GM12878 (cell line): ENCODE measurements at regions not wholly inside any gene's neighbourhood (a gene's known extent, or its start where the extent isn't known, plus 50 kb on each side); places are given as distances from the start of the nearest gene placed in this dataset.

Experiments used
- IKZF1 ChIP-seq: fragments of 450-650 bp; conservative IDR thresholded peaks from 2 replicates; pipeline ENCODE4 v1.6.1; 2017; ENCODE audit warnings: antibody characterized with exemption, mild to moderate bottlenecking
- IRF4 ChIP-seq: IDR thresholded peaks from 2 replicates; pipeline ENCODE4 v1.6.1; 2011; ENCODE audit warnings: low read depth, low read length
- LARP7 ChIP-seq: fragments of 450-650 bp; IDR thresholded peaks from 2 replicates; pipeline ENCODE4 v1.6.1; 2017; ENCODE audit warnings: mild to moderate bottlenecking
- NFYA ChIP-seq: IDR thresholded peaks from 2 replicates; pipeline ENCODE4 v1.6.1; 2011; ENCODE audit warnings: low read depth, mild to moderate bottlenecking, low read length, improper control_type of control experiment, borderline replicate concordance
- ZBTB4 ChIP-seq: fragments of 450-650 bp; formaldehyde crosslinking; IDR thresholded peaks from 2 replicates; pipeline ENCODE4 v1.4.0; 2022; ENCODE audit warnings: mild to moderate bottlenecking, moderate library complexity
- ZNF274 ChIP-seq: IDR thresholded peaks from one replicate; pipeline ENCODE4 v1.8.0; 2011; ENCODE audit not compliant: insufficient read length, insufficient read depth
- TF ChIP-seq, protein P1 (sequence below): fragments of 450-650 bp; formaldehyde crosslinking; IDR thresholded peaks from 2 replicates; pipeline ENCODE4 v1.5.0; 2022; ENCODE audit warnings: mild to moderate bottlenecking, missing genetic modification characterization
- TF ChIP-seq, protein P2 (sequence below), 3 experiments: IDR thresholded peaks in 2 of 3; conservative IDR thresholded peaks in 1 of 3; 2 replicates each; pipeline ENCODE4 v1.5.1; 2011; ENCODE audit warnings: low read depth in 3 of 3, low read length in 3 of 3, mild to moderate bottlenecking in 3 of 3, control low read depth in 2 of 3, moderate library complexity in 2 of 3, inconsistent platforms in 1 of 3, mixed read lengths in 1 of 3; ENCODE audit not compliant: control insufficient read depth in 2 of 3, insufficient read depth in 1 of 3; ENCODE audit errors: extremely low read depth in 1 of 3

- TF ChIP-seq IKZF1 (no peak), ZNF274 (no peak), NFYA (no peak), ZBTB4 (no peak), IRF4 (no peak), LARP7 (no peak)
- TF ChIP-seq, protein P1, sequence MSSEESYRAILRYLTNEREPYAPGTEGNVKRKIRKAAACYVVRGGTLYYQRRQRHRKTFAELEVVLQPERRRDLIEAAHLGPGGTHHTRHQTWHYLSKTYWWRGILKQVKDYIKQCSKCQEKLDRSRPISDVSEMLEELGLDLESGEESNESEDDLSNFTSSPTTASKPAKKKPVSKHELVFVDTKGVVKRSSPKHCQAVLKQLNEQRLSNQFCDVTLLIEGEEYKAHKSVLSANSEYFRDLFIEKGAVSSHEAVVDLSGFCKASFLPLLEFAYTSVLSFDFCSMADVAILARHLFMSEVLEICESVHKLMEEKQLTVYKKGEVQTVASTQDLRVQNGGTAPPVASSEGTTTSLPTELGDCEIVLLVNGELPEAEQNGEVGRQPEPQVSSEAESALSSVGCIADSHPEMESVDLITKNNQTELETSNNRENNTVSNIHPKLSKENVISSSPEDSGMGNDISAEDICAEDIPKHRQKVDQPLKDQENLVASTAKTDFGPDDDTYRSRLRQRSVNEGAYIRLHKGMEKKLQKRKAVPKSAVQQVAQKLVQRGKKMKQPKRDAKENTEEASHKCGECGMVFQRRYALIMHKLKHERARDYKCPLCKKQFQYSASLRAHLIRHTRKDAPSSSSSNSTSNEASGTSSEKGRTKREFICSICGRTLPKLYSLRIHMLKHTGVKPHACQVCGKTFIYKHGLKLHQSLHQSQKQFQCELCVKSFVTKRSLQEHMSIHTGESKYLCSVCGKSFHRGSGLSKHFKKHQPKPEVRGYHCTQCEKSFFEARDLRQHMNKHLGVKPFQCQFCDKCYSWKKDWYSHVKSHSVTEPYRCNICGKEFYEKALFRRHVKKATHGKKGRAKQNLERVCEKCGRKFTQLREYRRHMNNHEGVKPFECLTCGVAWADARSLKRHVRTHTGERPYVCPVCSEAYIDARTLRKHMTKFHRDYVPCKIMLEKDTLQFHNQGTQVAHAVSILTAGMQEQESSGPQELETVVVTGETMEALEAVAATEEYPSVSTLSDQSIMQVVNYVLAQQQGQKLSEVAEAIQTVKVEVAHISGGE: no peak
- TF ChIP-seq, protein P2, sequence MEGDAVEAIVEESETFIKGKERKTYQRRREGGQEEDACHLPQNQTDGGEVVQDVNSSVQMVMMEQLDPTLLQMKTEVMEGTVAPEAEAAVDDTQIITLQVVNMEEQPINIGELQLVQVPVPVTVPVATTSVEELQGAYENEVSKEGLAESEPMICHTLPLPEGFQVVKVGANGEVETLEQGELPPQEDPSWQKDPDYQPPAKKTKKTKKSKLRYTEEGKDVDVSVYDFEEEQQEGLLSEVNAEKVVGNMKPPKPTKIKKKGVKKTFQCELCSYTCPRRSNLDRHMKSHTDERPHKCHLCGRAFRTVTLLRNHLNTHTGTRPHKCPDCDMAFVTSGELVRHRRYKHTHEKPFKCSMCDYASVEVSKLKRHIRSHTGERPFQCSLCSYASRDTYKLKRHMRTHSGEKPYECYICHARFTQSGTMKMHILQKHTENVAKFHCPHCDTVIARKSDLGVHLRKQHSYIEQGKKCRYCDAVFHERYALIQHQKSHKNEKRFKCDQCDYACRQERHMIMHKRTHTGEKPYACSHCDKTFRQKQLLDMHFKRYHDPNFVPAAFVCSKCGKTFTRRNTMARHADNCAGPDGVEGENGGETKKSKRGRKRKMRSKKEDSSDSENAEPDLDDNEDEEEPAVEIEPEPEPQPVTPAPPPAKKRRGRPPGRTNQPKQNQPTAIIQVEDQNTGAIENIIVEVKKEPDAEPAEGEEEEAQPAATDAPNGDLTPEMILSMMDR (IDR thresholded peaks at IDR 0.05 in 2 of 3, conservative IDR thresholded peaks at IDR 0.05 in 1 of 3; ENCODE audit: control insufficient read depth in 2 of 3, extremely low read depth in 1 of 3, insufficient read depth in 1 of 3, low read depth in 3 of 3, low read length in 3 of 3): no peak
Measured at GRCh38 chr11:69380921-69381581, 87.1 kb downstream of the MYEOV start (continued).
